Stimulated activated CD4-positive, alpha-beta T cell treated with anti-CD3 and anti-CD28 coated beads, Interleukin-1b, Interleukin-23, amount 100 ng/mL, for 4 hours (primary cell): ENCODE measurements at regions not wholly inside any gene's neighbourhood (a gene's known extent, or its start where the extent isn't known, plus 50 kb on each side); places are given as distances from the start of the nearest gene placed in this dataset.

Experiments used
- DNase-seq, 2 donors: peaks; one replicate each; pipeline ENCODE4 v3.0.0-alpha.2; 2020; ENCODE audit warnings: low read depth in 2 of 2

- DNase-seq = no peak
These were observed 138.9 kb downstream of the PTH2R start for GRCh38 chr2:208545403-208546042.

GRCh38 chr2:208546107-208546506 is 139.5 kb downstream of the PTH2R start:
- no peak for DNase-seq

GRCh38 chr2:208546860-208547650 is 140.5 kb downstream of the PTH2R start:
- no peak for DNase-seq

- no peak for DNase-seq
These were observed 142.1 kb downstream of the PTH2R start for GRCh38 chr2:208548700-208549099.

GRCh38 chr2:208549546-208550158 is 143.1 kb downstream of the PTH2R start:
- DNase-seq = no peak

- DNase-seq = no peak
These were observed 146.4 kb downstream of the PTH2R start for GRCh38 chr2:208552943-208553342.

GRCh38 chr2:208556983-208557484 is 150.4 kb downstream of the PTH2R start:
- no peak for DNase-seq

- DNase-seq = no peak
These were observed 159.3 kb downstream of the PTH2R start for GRCh38 chr2:208565690-208566416.

GRCh38 chr2:208568203-208568602 is 161.6 kb downstream of the PTH2R start:
- no peak for DNase-seq

GRCh38 chr2:208570066-208570465 is 163.5 kb downstream of the PTH2R start:
- no peak for DNase-seq

- no peak for DNase-seq
These were observed 164.5 kb downstream of the PTH2R start for GRCh38 chr2:208570851-208571763.

- DNase-seq = no peak
These were observed 165.2 kb downstream of the PTH2R start for GRCh38 chr2:208571764-208572131.

- DNase-seq = no peak
These were observed 167.0 kb downstream of the PTH2R start for GRCh38 chr2:208573569-208573968.

GRCh38 chr2:208579678-208580077 is 173.1 kb downstream of the PTH2R start:
- DNase-seq = no peak

GRCh38 chr2:208584378-208584985 is 177.9 kb downstream of the PTH2R start:
- DNase-seq = no peak

- no peak for DNase-seq
These were observed 179.9 kb downstream of the PTH2R start for GRCh38 chr2:208586516-208586915.

GRCh38 chr2:208594642-208595385 is 188.2 kb downstream of the PTH2R start:
- DNase-seq = no peak

- no peak for DNase-seq
These were observed 189.0 kb downstream of the PTH2R start for GRCh38 chr2:208595386-208596275.

GRCh38 chr2:208607694-208608093 is 201.1 kb downstream of the PTH2R start:
- DNase-seq = no peak
